HepG2 (cell line): ENCODE measurements at regions not wholly inside any gene's neighbourhood (a gene's known extent, or its start where the extent isn't known, plus 50 kb on each side); places are given as distances from the start of the nearest gene placed in this dataset.

Source experiments
- FOSL2 ChIP-seq: sonication (generic); formaldehyde crosslinking; IDR thresholded peaks from 2 replicates; pipeline ENCODE4 v1.4.0; 2020; ENCODE audit warnings: missing genetic modification reagents
- IRF1 ChIP-seq: sonication (generic); formaldehyde crosslinking; IDR thresholded peaks from 2 replicates; pipeline ENCODE4 v1.4.0; 2020; ENCODE audit warnings: low read depth, mild to moderate bottlenecking, missing genetic modification reagents
- MYNN ChIP-seq: sonication (generic); formaldehyde crosslinking; IDR thresholded peaks from 2 replicates; pipeline ENCODE4 v1.4.0; 2020; ENCODE audit warnings: mild to moderate bottlenecking, low read depth, missing genetic modification reagents
- NFYB ChIP-seq: sonication (generic); formaldehyde crosslinking; IDR thresholded peaks from 2 replicates; pipeline ENCODE4 v1.4.0; 2020; ENCODE audit warnings: missing genetic modification reagents
- NR1H2 ChIP-seq: sonication (generic); formaldehyde crosslinking; IDR thresholded peaks from 2 replicates; pipeline ENCODE4 v1.8.1; 2022; ENCODE audit warnings: low read depth, missing genetic modification reagents, borderline replicate concordance
- POLR2G ChIP-seq: fragments of 200-400 bp; formaldehyde crosslinking; IDR thresholded peaks from 2 replicates; pipeline ENCODE4 v1.6.1; 2018; ENCODE audit warnings: mild to moderate bottlenecking, low read depth, low read length, moderate library complexity
- SRF ChIP-seq: IDR thresholded peaks from 2 replicates; pipeline ENCODE4 v1.6.1; 2011; ENCODE audit warnings: mild to moderate bottlenecking, low read depth, low read length, moderate library complexity
- ZNF24 ChIP-seq: fragments of 450-650 bp; IDR thresholded peaks from 2 replicates; pipeline ENCODE4 v1.6.1; 2017; ENCODE audit warnings: antibody characterized with exemption, mild to moderate bottlenecking
- ZNF451 ChIP-seq: sonication (generic); formaldehyde crosslinking; IDR thresholded peaks from 2 replicates; pipeline ENCODE4 v1.5.0; 2020; ENCODE audit warnings: mild to moderate bottlenecking, missing genetic modification reagents
- ZNF564 ChIP-seq: sonication (generic); formaldehyde crosslinking; IDR thresholded peaks from 2 replicates; pipeline ENCODE4 v1.8.1; 2023; ENCODE audit warnings: mild to moderate bottlenecking, missing genetic modification reagents
- ZNF570 ChIP-seq: sonication (generic); formaldehyde crosslinking; IDR thresholded peaks from 2 replicates; pipeline ENCODE4 v1.4.0; 2020; ENCODE audit warnings: mild to moderate bottlenecking, missing genetic modification reagents, borderline replicate concordance
- ZNF607 ChIP-seq: sonication (generic); formaldehyde crosslinking; IDR thresholded peaks from 2 replicates; pipeline ENCODE4 v1.5.1; 2020; ENCODE audit warnings: missing genetic modification reagents, mild to moderate bottlenecking, borderline replicate concordance
- ZNF670 ChIP-seq: sonication (generic); formaldehyde crosslinking; IDR thresholded peaks from 2 replicates; pipeline ENCODE4 v1.8.0; 2022; ENCODE audit warnings: mild to moderate bottlenecking, missing genetic modification reagents, borderline replicate concordance
- ZNF674 ChIP-seq: sonication (generic); formaldehyde crosslinking; IDR thresholded peaks from 2 replicates; pipeline ENCODE4 v1.5.0; 2020; ENCODE audit warnings: low read depth, mild to moderate bottlenecking, missing genetic modification reagents
- TF ChIP-seq, protein P1 (sequence below): sonication (generic); formaldehyde crosslinking; IDR thresholded peaks from 2 replicates; pipeline ENCODE4 v1.5.0; 2020; ENCODE audit warnings: mild to moderate bottlenecking, missing genetic modification reagents, borderline replicate concordance
- TF ChIP-seq, protein P2 (sequence below): sonication (generic); formaldehyde crosslinking; IDR thresholded peaks from 2 replicates; pipeline ENCODE4 v1.4.0; 2020; ENCODE audit warnings: missing genetic modification reagents, borderline replicate concordance
- TF ChIP-seq, protein P3 (sequence below): sonication (generic); formaldehyde crosslinking; IDR thresholded peaks from 2 replicates; pipeline ENCODE4 v1.4.0; 2020; ENCODE audit warnings: missing genetic modification reagents

- TF ChIP-seq MYNN (CRISPR knock-in tag): no peak
- peak; percentile 54 for TF ChIP-seq FOSL2
- TF ChIP-seq ZNF607 (CRISPR knock-in tag): no peak
- TF ChIP-seq ZNF564 (CRISPR knock-in tag): no peak
- no peak for TF ChIP-seq ZNF24
- TF ChIP-seq, protein P1, sequence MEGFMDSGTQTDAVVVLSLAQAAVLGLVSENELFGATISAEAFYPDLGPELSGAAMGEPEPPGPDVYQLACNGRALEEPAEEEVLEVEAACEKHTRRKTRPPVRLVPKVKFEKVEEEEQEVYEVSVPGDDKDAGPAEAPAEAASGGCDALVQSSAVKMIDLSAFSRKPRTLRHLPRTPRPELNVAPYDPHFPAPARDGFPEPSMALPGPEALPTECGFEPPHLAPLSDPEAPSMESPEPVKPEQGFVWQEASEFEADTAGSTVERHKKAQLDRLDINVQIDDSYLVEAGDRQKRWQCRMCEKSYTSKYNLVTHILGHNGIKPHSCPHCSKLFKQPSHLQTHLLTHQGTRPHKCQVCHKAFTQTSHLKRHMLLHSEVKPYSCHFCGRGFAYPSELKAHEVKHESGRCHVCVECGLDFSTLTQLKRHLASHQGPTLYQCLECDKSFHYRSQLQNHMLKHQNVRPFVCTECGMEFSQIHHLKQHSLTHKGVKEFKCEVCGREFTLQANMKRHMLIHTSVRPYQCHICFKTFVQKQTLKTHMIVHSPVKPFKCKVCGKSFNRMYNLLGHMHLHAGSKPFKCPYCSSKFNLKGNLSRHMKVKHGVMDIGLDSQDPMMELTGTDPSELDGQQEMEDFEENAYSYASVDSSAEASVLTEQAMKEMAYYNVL (CRISPR knock-in tag): peak; percentile 37; the same call in 1 of the 2 replicates
- TF ChIP-seq ZNF451 (CRISPR knock-in tag): no peak
- TF ChIP-seq POLR2G: no peak
- TF ChIP-seq NR1H2: no peak
- TF ChIP-seq SRF: no peak
- TF ChIP-seq IRF1: no peak
- no peak for TF ChIP-seq ZNF674 (CRISPR knock-in tag)
- no peak for TF ChIP-seq ZNF670
- TF ChIP-seq, protein P2, sequence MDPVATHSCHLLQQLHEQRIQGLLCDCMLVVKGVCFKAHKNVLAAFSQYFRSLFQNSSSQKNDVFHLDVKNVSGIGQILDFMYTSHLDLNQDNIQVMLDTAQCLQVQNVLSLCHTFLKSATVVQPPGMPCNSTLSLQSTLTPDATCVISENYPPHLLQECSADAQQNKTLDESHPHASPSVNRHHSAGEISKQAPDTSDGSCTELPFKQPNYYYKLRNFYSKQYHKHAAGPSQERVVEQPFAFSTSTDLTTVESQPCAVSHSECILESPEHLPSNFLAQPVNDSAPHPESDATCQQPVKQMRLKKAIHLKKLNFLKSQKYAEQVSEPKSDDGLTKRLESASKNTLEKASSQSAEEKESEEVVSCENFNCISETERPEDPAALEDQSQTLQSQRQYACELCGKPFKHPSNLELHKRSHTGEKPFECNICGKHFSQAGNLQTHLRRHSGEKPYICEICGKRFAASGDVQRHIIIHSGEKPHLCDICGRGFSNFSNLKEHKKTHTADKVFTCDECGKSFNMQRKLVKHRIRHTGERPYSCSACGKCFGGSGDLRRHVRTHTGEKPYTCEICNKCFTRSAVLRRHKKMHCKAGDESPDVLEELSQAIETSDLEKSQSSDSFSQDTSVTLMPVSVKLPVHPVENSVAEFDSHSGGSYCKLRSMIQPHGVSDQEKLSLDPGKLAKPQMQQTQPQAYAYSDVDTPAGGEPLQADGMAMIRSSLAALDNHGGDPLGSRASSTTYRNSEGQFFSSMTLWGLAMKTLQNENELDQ (CRISPR knock-in tag): no peak
- TF ChIP-seq ZNF570 (CRISPR knock-in tag): no peak
- TF ChIP-seq, protein P3, sequence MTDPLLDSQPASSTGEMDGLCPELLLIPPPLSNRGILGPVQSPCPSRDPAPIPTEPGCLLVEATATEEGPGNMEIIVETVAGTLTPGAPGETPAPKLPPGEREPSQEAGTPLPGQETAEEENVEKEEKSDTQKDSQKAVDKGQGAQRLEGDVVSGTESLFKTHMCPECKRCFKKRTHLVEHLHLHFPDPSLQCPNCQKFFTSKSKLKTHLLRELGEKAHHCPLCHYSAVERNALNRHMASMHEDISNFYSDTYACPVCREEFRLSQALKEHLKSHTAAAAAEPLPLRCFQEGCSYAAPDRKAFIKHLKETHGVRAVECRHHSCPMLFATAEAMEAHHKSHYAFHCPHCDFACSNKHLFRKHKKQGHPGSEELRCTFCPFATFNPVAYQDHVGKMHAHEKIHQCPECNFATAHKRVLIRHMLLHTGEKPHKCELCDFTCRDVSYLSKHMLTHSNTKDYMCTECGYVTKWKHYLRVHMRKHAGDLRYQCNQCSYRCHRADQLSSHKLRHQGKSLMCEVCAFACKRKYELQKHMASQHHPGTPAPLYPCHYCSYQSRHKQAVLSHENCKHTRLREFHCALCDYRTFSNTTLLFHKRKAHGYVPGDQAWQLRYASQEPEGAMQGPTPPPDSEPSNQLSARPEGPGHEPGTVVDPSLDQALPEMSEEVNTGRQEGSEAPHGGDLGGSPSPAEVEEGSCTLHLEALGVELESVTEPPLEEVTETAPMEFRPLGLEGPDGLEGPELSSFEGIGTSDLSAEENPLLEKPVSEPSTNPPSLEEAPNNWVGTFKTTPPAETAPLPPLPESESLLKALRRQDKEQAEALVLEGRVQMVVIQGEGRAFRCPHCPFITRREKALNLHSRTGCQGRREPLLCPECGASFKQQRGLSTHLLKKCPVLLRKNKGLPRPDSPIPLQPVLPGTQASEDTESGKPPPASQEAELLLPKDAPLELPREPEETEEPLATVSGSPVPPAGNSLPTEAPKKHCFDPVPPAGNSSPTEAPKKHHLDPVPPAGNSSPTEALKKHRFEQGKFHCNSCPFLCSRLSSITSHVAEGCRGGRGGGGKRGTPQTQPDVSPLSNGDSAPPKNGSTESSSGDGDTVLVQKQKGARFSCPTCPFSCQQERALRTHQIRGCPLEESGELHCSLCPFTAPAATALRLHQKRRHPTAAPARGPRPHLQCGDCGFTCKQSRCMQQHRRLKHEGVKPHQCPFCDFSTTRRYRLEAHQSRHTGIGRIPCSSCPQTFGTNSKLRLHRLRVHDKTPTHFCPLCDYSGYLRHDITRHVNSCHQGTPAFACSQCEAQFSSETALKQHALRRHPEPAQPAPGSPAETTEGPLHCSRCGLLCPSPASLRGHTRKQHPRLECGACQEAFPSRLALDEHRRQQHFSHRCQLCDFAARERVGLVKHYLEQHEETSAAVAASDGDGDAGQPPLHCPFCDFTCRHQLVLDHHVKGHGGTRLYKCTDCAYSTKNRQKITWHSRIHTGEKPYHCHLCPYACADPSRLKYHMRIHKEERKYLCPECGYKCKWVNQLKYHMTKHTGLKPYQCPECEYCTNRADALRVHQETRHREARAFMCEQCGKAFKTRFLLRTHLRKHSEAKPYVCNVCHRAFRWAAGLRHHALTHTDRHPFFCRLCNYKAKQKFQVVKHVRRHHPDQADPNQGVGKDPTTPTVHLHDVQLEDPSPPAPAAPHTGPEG (CRISPR knock-in tag): no peak
- TF ChIP-seq NFYB (CRISPR knock-in tag): no peak
Measured at GRCh38 chr6:156273065-156273711, 504.0 kb upstream of the ARID1B start (continued).
